GM12892 (cell line): ENCODE measurements at regions not wholly inside any gene's neighbourhood (a gene's known extent, or its start where the extent isn't known, plus 50 kb on each side); places are given as distances from the start of the nearest gene placed in this dataset.

ENCODE experiments used
- POLR2A ChIP-seq: IDR thresholded peaks from 2 replicates; pipeline ENCODE4 v1.6.1; 2011; ENCODE audit warnings: low read depth, low read length, control low read depth
- POLR2AphosphoS5 ChIP-seq: IDR thresholded peaks from 2 replicates; pipeline ENCODE4 v1.6.1; 2011; ENCODE audit warnings: low read depth, low read length, control low read depth
- TAF1 ChIP-seq: IDR thresholded peaks from 2 replicates; pipeline ENCODE4 v1.6.1; 2011; ENCODE audit warnings: low read depth, mild to moderate bottlenecking, control low read depth, low read length, borderline replicate concordance

- no peak for TF ChIP-seq POLR2A
- TF ChIP-seq POLR2AphosphoS5 = no peak
- TF ChIP-seq TAF1 = no peak
Measured at GRCh38 chr5:124262991-124263571, 483.4 kb downstream of the ZNF608 start.
